ENCODE measurements at regions not wholly inside any gene's neighbourhood (a gene's known extent, or its start where the extent isn't known, plus 50 kb on each side); places are given as distances from the start of the nearest gene placed in this dataset.

DNA sequence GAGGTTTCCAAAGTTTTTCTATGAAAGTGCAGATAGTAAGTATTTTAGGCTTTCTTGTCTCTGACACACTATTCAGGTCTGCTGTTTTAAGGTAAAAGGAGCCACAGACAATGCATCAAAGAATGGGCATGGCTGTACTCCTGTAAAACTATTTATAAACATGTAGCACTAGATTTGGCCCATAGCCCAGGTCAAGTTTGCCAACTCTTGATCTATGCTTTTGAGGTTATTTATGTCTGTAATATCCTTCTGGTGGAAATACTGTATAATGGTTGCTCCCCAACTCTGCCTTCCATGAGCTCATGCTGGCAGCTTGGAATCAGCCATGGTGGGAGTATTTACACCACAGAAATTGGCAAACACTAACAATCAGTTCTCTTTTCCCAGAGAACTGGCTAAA lies 244.6 kb downstream of the BUB3 start:
- no peak overlapping the region for H4K8ac ChIP-seq (ENCODE audit: low read length)
- H2AK5ac ChIP-seq (ENCODE audit: low read length, severe bottlenecking), result no peak overlapping the region
- H4K91ac ChIP-seq (ENCODE audit: low read length), result no peak overlapping the region
- H3K79me1 ChIP-seq (replicated peaks; ENCODE audit: low read length, poor library complexity, severe bottlenecking), result no peaks in the 10 kb centered on the region
- no peak overlapping the region for H3K18ac ChIP-seq (ENCODE audit: low read depth in 1 of 2, low read length in 2 of 2)
- no peak overlapping the region for H2BK120ac ChIP-seq (ENCODE audit: low read depth, low read length)
- no peak overlapping the region for H2BK15ac ChIP-seq (ENCODE audit: low read depth, poor library complexity, severe bottlenecking)
- H3K4me3 ChIP-seq (ENCODE audit: insufficient read depth in 1 of 2, low read depth in 1 of 2, low read length in 2 of 2), result no peak overlapping the region
- no peak overlapping the region for H2BK12ac ChIP-seq (ENCODE audit: low read length in 2 of 2)
- H3K23ac ChIP-seq (ENCODE audit: low read length in 2 of 2), result no peak overlapping the region
- no peak overlapping the region for H2AFZ ChIP-seq (ENCODE audit: low read depth, low read length)
- no peak overlapping the region for H2BK5ac ChIP-seq (ENCODE audit: low read depth, low read length, poor library complexity, severe bottlenecking)
- H3K9me3 ChIP-seq (ENCODE audit: control insufficient read depth, low read length), result peaks cover 7% of the 10 kb centered on the region
- H3K4me2 ChIP-seq (ENCODE audit: low read length, poor library complexity, severe bottlenecking), result no peak overlapping the region
- H3K14ac ChIP-seq (ENCODE audit: low read length in 2 of 2), result no peak overlapping the region
- no peak overlapping the region for H3K27ac ChIP-seq (ENCODE audit: low read length, poor library complexity, severe bottlenecking)
- H3K36me3 ChIP-seq (ENCODE audit: control insufficient read depth in 1 of 2, insufficient read depth in 2 of 2, low read depth in 1 of 2, low read length in 2 of 2), result no peaks in the 10 kb centered on the region
- no peak overlapping the region for H3K9ac ChIP-seq (ENCODE audit: low read length)
- H3K27me3 ChIP-seq (ENCODE audit: control insufficient read depth in 1 of 2, insufficient read depth in 1 of 2, low read length in 2 of 2), result no peaks in the 10 kb centered on the region
- DNase-seq, result no peak
- H3K4me1 ChIP-seq (ENCODE audit: control insufficient read depth, insufficient read depth, low read depth, low read length), result no peaks in the 10 kb centered on the region
- no peak overlapping the region for H3K4ac ChIP-seq (ENCODE audit: low read depth in 1 of 2, low read length in 2 of 2)

DNA sequence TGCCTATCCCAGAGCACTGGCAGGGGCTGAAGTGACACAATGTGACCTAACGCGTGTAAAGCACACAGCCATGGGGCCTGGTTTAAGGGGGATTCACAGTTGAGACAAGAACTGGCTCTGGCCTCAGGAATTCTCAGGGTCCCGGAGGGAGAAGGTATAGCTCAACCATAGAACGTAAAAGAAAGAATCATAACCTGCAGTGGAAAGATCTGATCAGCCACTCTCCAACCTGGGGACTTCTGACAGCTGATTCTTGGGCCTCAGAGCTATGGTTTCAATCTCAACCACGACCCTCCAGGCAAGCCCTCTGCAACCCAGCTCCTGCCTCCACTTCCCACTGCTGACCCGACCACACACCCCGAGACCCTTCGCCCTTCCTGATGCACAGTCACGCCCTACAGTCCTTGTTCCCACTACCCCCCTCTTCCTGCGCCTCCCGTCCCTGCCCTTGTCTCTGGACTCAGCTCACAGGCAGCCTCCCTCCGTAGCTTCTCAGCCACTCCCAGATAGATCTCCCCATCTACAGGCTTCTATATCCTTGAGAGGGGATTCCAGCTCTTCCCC lies 245.2 kb downstream of the BUB3 start:
- Histone ChIP-seq H3K23ac (ENCODE audit: low read length in 2 of 2) (no peak overlapping the region), H3K9me3 (ENCODE audit: control insufficient read depth, low read length) (peaks cover 13% of the 10 kb centered on the region), H2BK15ac (ENCODE audit: low read depth, poor library complexity, severe bottlenecking) (no peak overlapping the region), H3K27ac (ENCODE audit: low read length, poor library complexity, severe bottlenecking) (no peak overlapping the region), H3K4me2 (ENCODE audit: low read length, poor library complexity, severe bottlenecking) (no peak overlapping the region), H4K8ac (ENCODE audit: low read length) (no peak overlapping the region), H3K9ac (ENCODE audit: low read length) (no peak overlapping the region), H2AFZ (ENCODE audit: low read depth, low read length) (no peak overlapping the region), H2BK12ac (ENCODE audit: low read length in 2 of 2) (no peak overlapping the region), H2BK120ac (ENCODE audit: low read depth, low read length) (no peak overlapping the region), H2AK5ac (ENCODE audit: low read length, severe bottlenecking) (no peak overlapping the region), H3K27me3 (ENCODE audit: control insufficient read depth in 1 of 2, insufficient read depth in 1 of 2, low read length in 2 of 2) (no peaks in the 10 kb centered on the region), H3K14ac (ENCODE audit: low read length in 2 of 2) (no peak overlapping the region), H3K79me1 (replicated peaks; ENCODE audit: low read length, poor library complexity, severe bottlenecking) (no peaks in the 10 kb centered on the region), H3K4me3 (ENCODE audit: insufficient read depth in 1 of 2, low read depth in 1 of 2, low read length in 2 of 2) (no peak overlapping the region), H3K4me1 (ENCODE audit: control insufficient read depth, insufficient read depth, low read depth, low read length) (no peaks in the 10 kb centered on the region), H4K91ac (ENCODE audit: low read length) (no peak overlapping the region), H2BK5ac (ENCODE audit: low read depth, low read length, poor library complexity, severe bottlenecking) (no peak overlapping the region), H3K18ac (ENCODE audit: low read depth in 1 of 2, low read length in 2 of 2) (no peak overlapping the region), H3K4ac (ENCODE audit: low read depth in 1 of 2, low read length in 2 of 2) (no peak overlapping the region), H3K36me3 (ENCODE audit: control insufficient read depth in 1 of 2, insufficient read depth in 2 of 2, low read depth in 1 of 2, low read length in 2 of 2) (no peaks in the 10 kb centered on the region)
- no peak for DNase-seq
- 80% methylated on average over 12 of the region's 12 CpGs for WGBS

DNA sequence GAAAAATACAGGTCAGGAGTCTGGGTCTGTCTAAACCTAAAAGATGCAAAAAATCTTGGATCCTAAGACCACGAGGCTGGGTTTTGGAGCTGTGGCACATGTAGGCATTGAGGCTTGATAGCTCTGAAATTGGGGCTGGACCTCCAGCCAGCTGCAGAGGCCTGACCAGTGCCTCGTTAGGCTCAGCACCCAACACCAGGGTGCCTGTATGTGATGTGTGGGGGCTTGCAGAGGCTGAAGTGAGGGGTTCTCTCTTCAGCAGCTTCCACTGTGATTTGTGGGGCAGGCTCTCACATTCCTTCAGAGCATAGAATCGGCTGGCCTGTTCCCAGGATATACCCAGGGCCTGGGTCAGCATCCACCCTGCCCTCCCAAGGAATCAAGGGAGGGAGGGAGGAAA lies 247.8 kb downstream of the BUB3 start:
- H2BK5ac ChIP-seq (ENCODE audit: low read depth, low read length, poor library complexity, severe bottlenecking), result no peak overlapping the region
- H3K36me3 ChIP-seq (ENCODE audit: control insufficient read depth in 1 of 2, insufficient read depth in 2 of 2, low read depth in 1 of 2, low read length in 2 of 2), result no peaks in the 10 kb centered on the region
- no peak overlapping the region for H3K4me2 ChIP-seq (ENCODE audit: low read length, poor library complexity, severe bottlenecking)
- H4K8ac ChIP-seq (ENCODE audit: low read length), result no peak overlapping the region
- H3K23ac ChIP-seq (ENCODE audit: low read length in 2 of 2), result no peak overlapping the region
- H3K4ac ChIP-seq (ENCODE audit: low read depth in 1 of 2, low read length in 2 of 2), result no peak overlapping the region
- H2AK5ac ChIP-seq (ENCODE audit: low read length, severe bottlenecking), result no peak overlapping the region
- H2BK15ac ChIP-seq (ENCODE audit: low read depth, poor library complexity, severe bottlenecking), result no peak overlapping the region
- no peak overlapping the region for H2BK120ac ChIP-seq (ENCODE audit: low read depth, low read length)
- H3K14ac ChIP-seq (ENCODE audit: low read length in 2 of 2), result no peak overlapping the region
- no peaks in the 10 kb centered on the region for H3K79me1 ChIP-seq (replicated peaks; ENCODE audit: low read length, poor library complexity, severe bottlenecking)
- no peak for DNase-seq
- H3K18ac ChIP-seq (ENCODE audit: low read depth in 1 of 2, low read length in 2 of 2), result no peak overlapping the region
- H3K9me3 ChIP-seq (ENCODE audit: control insufficient read depth, low read length), result peaks cover 24% of the 10 kb centered on the region
- no peak overlapping the region for H4K91ac ChIP-seq (ENCODE audit: low read length)
- no peak overlapping the region for H3K4me3 ChIP-seq (ENCODE audit: insufficient read depth in 1 of 2, low read depth in 1 of 2, low read length in 2 of 2)
- no peaks in the 10 kb centered on the region for H3K27me3 ChIP-seq (ENCODE audit: control insufficient read depth in 1 of 2, insufficient read depth in 1 of 2, low read length in 2 of 2)
- H2AFZ ChIP-seq (ENCODE audit: low read depth, low read length), result no peak overlapping the region
- H3K27ac ChIP-seq (ENCODE audit: low read length, poor library complexity, severe bottlenecking), result no peak overlapping the region
- no peaks in the 10 kb centered on the region for H3K4me1 ChIP-seq (ENCODE audit: control insufficient read depth, insufficient read depth, low read depth, low read length)
- no peak overlapping the region for H2BK12ac ChIP-seq (ENCODE audit: low read length in 2 of 2)
- WGBS, result 45% methylated on average over 3 of the region's 3 CpGs
- H3K9ac ChIP-seq (ENCODE audit: low read length), result no peak overlapping the region

DNA sequence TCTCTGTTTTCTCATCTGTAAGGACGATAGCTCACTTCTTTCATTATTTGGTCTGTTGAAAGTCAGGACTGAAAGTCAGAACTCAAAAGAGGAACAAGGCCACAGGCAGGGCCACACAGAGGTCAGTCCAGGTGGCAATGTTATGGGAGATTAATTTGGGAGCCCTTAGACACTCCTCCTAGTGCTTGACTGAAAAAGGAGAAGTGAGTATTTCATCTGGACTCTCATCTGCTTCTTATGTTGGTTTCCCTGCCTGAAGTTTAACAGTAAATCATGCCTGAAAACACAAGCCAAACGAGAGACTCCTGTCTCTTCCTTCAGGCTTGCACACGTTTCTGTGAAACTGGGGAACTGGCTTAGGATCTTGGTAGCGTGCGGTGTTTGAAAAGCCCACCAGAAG lies 248.5 kb downstream of the BUB3 start:
- no peak overlapping the region for H3K9ac ChIP-seq (ENCODE audit: low read length)
- H3K27me3 ChIP-seq (ENCODE audit: control insufficient read depth in 1 of 2, insufficient read depth in 1 of 2, low read length in 2 of 2), result no peaks in the 10 kb centered on the region
- H2AFZ ChIP-seq (ENCODE audit: low read depth, low read length), result no peak overlapping the region
- no peak overlapping the region for H3K23ac ChIP-seq (ENCODE audit: low read length in 2 of 2)
- no peaks in the 10 kb centered on the region for H3K79me1 ChIP-seq (replicated peaks; ENCODE audit: low read length, poor library complexity, severe bottlenecking)
- H3K4me1 ChIP-seq (ENCODE audit: control insufficient read depth, insufficient read depth, low read depth, low read length), result no peaks in the 10 kb centered on the region
- H2BK5ac ChIP-seq (ENCODE audit: low read depth, low read length, poor library complexity, severe bottlenecking), result no peak overlapping the region
- peaks cover 24% of the 10 kb centered on the region for H3K9me3 ChIP-seq (ENCODE audit: control insufficient read depth, low read length)
- H3K18ac ChIP-seq (ENCODE audit: low read depth in 1 of 2, low read length in 2 of 2), result no peak overlapping the region
- H3K4ac ChIP-seq (ENCODE audit: low read depth in 1 of 2, low read length in 2 of 2), result no peak overlapping the region
- no peaks in the 10 kb centered on the region for H3K36me3 ChIP-seq (ENCODE audit: control insufficient read depth in 1 of 2, insufficient read depth in 2 of 2, low read depth in 1 of 2, low read length in 2 of 2)
- no peak overlapping the region for H2BK15ac ChIP-seq (ENCODE audit: low read depth, poor library complexity, severe bottlenecking)
- H2BK120ac ChIP-seq (ENCODE audit: low read depth, low read length), result no peak overlapping the region
- DNase-seq, result no peak
- no peak overlapping the region for H3K4me2 ChIP-seq (ENCODE audit: low read length, poor library complexity, severe bottlenecking)
- no peak overlapping the region for H4K8ac ChIP-seq (ENCODE audit: low read length)
- no peak overlapping the region for H3K27ac ChIP-seq (ENCODE audit: low read length, poor library complexity, severe bottlenecking)
- H2AK5ac ChIP-seq (ENCODE audit: low read length, severe bottlenecking), result no peak overlapping the region
- no peak overlapping the region for H3K4me3 ChIP-seq (ENCODE audit: insufficient read depth in 1 of 2, low read depth in 1 of 2, low read length in 2 of 2)
- 68% methylated on average over 5 of the region's 5 CpGs for WGBS
- H3K14ac ChIP-seq (ENCODE audit: low read length in 2 of 2), result no peak overlapping the region
- H4K91ac ChIP-seq (ENCODE audit: low read length), result no peak overlapping the region
- no peak overlapping the region for H2BK12ac ChIP-seq (ENCODE audit: low read length in 2 of 2)

All from mesenchymal stem cell (in vitro differentiated cells and primary cell).